Stimulated activated naive CD8-positive, alpha-beta T cell treated with anti-CD3 and anti-CD28 coated beads, Interleukin-15, Interleukin-2, amounts not matched to agents 100 U/mL and 50 U/mL, for 24 hours (primary cell): ENCODE measurements at regions not wholly inside any gene's neighbourhood (a gene's known extent, or its start where the extent isn't known, plus 50 kb on each side); places are given as distances from the start of the nearest gene placed in this dataset.
"Not testable (repeated sequence)": the region's sequence is repeated elsewhere in the genome, so short reads cannot be mapped to it uniquely, and the experiment has no call there.

Experiments
- ATAC-seq: fragments of 150-1000 bp; cut with Tn5 transposase; one replicate; pipeline ENCODE4 v1.10.0; 2021
- DNase-seq: peaks from one replicate; pipeline ENCODE4 v3.0.0; 2021

DNA sequence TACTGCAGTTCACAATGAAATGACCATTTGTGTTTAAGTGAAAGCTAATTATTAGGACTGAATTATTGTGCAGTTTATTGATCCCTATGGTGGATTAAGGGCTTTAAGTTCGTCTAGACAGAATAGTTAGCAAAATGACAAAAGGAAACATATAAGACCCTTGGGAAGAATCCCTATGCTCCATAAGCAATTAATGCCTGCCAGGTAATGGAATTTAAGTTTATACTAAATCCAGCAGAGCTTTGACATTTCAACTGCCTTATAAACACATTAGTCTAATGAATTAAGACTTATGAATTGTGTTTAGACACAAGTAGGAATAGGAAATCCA lies 640.0 kb upstream of the ARRDC3 start:
- no peak for DNase-seq
- ATAC-seq, result no peak

DNA sequence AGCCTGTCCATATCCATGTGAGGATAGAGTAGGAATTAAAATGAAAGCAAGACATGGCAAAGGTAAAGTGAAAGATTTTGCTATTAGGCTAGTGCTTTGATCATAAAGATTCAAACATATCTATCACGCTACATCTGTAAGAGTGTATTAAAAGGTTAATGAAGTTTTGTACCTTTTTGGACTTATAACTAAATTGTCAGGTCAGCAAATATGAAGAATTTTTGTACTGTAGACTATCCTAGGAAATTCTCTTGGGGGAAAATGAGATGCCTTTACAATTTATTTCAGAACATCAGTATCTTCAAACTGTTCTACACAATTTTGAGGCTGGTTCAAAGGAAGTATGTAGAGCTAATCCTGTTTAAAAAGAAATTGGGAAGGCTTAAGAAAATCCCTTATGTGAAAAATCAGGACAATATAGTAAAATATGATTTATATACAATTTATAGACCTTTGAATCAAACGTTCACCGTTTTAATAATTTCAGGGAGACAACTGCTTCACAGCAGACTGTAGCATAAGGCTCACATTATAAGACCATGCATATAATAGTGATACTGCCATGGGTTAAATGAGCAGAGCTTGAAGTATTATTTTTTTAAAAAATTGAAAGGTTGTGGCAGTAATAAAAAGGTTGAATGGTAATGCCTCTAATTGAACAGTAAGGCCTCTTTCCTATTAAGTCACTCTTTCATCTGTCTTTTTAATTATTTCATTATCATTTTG lies 639.5 kb upstream of the ARRDC3 start:
- DNase-seq, result no peak
- no peak for ATAC-seq

GRCh38 chr5:92019376-92019990 lies 636.4 kb upstream of the ARRDC3 start:
- ATAC-seq, result no peak
- no peak for DNase-seq

DNA sequence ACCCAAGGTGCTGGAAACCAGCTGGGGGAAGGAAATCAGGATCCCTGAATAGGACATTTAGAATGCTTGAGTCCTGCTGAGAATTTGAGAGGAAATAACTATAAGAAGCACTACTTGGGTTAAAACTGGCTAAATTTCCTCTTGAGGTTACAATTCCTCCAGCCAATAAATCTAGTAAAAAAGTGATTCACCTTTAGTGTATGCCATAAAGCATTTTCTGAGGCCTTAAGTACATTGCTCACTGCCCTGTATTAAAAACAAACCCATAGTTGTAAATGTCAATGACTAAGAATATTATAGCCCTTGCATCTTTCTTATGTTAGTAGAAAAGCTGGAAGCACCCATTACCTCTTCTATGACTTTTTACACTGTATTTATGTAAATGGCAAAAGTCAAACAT lies 634.7 kb upstream of the ARRDC3 start:
- ATAC-seq, result no peak
- no peak for DNase-seq

GRCh38 chr5:92011845-92012244 lies 628.7 kb upstream of the ARRDC3 start:
- not testable (repeated sequence) for DNase-seq, ATAC-seq

GRCh38 chr5:92003806-92004205 lies 620.7 kb upstream of the ARRDC3 start:
- DNase-seq, result no peak
- ATAC-seq, result no peak

DNA sequence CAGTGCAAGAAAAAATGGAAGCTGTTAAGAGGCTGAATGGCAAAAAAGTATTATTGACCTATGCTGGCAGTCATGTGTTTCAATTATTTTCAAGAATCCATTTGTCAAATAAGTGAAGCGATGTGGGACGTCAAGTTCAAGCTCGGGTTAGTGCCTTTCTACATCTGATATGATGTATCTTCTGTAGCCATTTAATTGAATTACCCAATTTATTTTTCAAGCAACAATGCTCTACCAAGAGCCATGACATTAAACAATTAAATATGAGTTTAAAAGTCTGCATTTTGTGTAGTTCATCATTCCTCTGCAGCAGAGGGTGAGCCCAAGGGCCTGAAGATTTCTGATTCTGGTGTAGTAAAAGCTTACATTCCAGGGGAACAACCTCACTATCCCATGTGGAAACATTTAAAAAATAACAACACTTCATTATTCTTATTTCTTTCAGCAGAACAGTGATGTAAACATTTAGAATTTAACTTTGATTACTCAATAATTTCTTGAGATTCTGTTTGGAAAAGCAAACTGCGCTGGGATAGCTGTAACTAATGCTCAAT lies 619.7 kb upstream of the ARRDC3 start:
- no peak for ATAC-seq
- no peak for DNase-seq

- DNase-seq (no peak), ATAC-seq (no peak)
Measured at GRCh38 chr5:91998774-91999173, 615.7 kb upstream of the ARRDC3 start.

DNA sequence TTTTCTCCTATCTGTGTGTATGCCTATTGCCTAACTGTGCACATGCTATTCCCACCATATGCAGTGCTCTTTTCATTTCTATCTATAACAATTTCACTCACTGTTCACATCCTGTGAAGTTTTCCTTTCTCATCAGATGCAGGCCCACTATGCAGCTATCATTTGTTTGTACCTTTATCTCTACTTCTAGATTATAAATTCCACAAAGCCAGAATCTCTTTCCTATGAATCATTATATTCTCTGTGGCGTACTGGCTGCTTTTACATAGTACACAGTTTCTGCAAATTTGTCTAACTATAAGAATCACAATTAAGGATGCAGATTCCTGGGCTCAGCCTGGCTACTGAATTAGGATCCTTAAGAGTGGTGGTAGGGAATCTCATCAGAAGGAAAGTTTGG lies 600.8 kb upstream of the ARRDC3 start:
- no peak for DNase-seq

GRCh38 chr5:91978221-91978882 lies 595.2 kb upstream of the ARRDC3 start:
- no peak for DNase-seq
- ATAC-seq, result no peak

More for the DNA sequence above, 600.8 kb upstream of the ARRDC3 start:
- no peak for ATAC-seq

GRCh38 chr5:91977579-91977978 lies 594.5 kb upstream of the ARRDC3 start:
- no peak for ATAC-seq
- no peak for DNase-seq

- ATAC-seq (no peak), DNase-seq (no peak)
Measured at GRCh38 chr5:91976451-91976850, 593.3 kb upstream of the ARRDC3 start.

DNA sequence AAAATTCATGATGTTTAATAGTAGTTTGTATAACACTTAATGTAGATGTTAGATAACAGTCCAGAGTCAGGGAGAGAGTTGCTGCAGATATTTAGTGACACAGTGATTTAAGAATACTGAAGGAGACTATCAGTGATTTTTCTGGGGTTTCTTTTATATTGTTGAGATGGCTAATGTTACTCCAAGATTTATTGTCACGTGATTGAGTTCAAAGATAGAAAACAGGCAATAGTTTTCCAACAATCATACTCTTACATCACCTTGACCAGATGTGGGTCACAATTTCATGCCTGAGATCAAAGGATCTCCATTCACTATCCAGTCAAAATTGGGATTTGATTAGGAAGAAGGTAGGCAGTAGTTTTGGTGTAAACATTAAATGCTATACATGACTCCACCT lies 580.0 kb upstream of the ARRDC3 start:
- DNase-seq, result no peak
- no peak for ATAC-seq

DNA sequence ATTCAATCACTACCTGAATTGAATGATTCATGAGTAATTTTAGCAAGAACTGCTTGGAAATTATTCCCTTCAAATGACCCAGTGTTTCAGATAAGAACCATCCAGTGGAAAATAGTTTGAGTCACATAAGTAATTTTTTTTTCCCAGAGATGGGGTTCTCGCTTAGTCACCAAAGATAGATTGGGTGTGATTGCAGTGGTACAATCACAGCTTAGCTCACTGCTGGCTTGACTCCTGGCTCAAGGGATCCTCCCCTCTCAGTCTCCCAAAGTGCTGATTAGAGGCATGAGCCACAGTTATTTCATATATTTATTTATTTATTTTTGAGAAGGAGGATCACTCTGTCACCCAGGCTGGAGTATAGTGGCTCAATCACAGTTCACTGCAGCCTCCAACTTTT lies 574.5 kb upstream of the ARRDC3 start:
- no peak for ATAC-seq
- DNase-seq, result no peak

GRCh38 chr5:91956738-91957137 lies 573.6 kb upstream of the ARRDC3 start:
- DNase-seq, result no peak

GRCh38 chr5:91955610-91956009 lies 572.5 kb upstream of the ARRDC3 start:
- DNase-seq (no peak), ATAC-seq (no peak)

More at GRCh38 chr5:91956738-91957137, 573.6 kb upstream of the ARRDC3 start:
- ATAC-seq, result no peak

- ATAC-seq (no peak), DNase-seq (no peak)
Measured at GRCh38 chr5:91954136-91954535, 571.0 kb upstream of the ARRDC3 start.

- no peak for ATAC-seq
- no peak for DNase-seq
Measured at GRCh38 chr5:91950328-91950727, 567.2 kb upstream of the ARRDC3 start.

DNA sequence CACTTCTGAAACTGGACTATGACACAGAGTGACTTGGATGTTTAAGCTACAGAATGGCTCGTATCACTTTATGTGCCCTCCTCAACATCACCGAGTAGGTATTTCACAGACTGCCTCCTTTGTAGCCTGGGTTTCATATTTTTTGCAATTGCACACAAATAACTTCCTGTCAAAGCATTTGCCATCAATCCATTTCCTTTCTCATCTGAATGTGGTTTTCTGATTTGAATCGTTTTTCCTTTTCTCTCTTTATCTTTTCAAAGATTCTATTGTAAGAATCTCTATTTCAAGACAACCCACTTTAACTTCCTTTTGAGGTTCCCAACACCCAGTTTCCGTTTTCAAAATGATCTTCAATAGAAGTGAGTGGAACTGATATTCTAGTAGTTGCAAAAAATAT lies 563.8 kb upstream of the ARRDC3 start:
- no peak for DNase-seq
- no peak for ATAC-seq

DNA sequence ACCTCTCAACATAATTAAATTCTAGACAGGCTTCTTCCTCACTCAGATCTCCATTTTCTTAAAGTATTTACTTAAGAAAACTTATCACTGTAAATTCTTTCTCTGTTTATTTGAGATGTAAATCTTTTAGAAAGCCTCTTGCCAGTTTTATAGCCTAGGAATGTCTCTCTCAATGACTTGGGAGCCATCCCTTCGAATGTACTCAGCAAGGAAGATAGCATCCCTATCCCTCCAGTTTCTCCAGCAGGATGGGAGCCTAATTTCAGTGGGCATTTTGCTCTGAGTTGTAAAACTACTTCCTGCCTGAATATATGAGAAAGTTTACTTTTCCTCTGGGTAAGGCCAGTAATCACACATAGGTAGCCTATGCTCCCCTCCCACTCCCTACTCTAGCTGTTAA lies 558.5 kb upstream of the ARRDC3 start:
- no peak for ATAC-seq
- no peak for DNase-seq

GRCh38 chr5:91938441-91938840 lies 555.3 kb upstream of the ARRDC3 start:
- no peak for DNase-seq
- ATAC-seq, result no peak

DNA sequence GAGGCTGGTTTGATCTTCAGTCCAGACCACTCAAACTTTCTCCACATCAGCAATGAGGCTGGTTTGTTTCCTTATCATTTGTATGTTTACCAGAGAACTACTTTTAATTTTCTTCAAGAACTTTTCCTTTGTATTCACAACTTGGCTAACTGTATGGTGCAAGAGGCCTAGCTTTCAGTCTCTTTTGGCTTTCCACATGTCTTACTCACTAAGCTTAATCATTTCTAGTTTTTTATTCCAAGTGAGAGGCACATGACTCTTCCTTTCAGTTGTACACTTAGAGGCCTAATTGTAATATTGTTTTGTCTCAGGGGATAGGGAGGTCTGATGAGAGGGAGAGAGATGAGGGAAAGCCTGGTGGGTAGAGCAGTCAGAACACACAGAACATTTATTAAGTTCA lies 554.0 kb upstream of the ARRDC3 start:
- DNase-seq (no peak), ATAC-seq (no peak)

DNA sequence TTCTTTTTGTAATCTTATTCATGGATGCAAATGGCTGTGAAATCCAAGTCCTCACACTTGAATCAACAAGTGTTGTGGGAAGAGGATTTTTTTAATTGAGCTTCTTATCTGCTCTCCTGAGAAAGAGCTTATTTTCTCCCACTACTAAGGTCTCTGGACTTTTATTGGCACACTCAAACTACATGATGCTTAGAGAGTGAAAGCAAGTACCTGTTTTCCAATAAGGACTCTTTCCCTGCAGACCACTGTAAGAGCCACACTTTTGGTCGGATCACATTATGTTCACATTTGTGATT lies 546.4 kb upstream of the ARRDC3 start:
- ATAC-seq (no peak), DNase-seq (no peak)
